PC-9 (cell line): ENCODE measurements at regions not wholly inside any gene's neighbourhood (a gene's known extent, or its start where the extent isn't known, plus 50 kb on each side); places are given as distances from the start of the nearest gene placed in this dataset.

Source experiments
- BruUV-seq: library from RNA; stranded (reverse); fragments of 400-500 nt; replicated peaks from 2 replicates; lab custom pipeline; 2021; lab: Mats Ljungman, UMichigan
- CTCF ChIA-PET: fragments of 300-600 bp; sonication (Branson Sonifier 250); formaldehyde crosslinking; loops from one replicate; lab custom pipeline; 2022; ENCODE audit warnings: antibody characterized with exemption; lab: Charles Lee
- POLR2A ChIA-PET: fragments of 300-600 bp; sonication (Branson Sonifier 250); formaldehyde crosslinking; loops from one replicate; lab custom pipeline; 2022; ENCODE audit warnings: antibody characterized with exemption; ENCODE audit not compliant: unreplicated experiment; lab: Charles Lee
- DNase-seq, 2 experiments: peaks; one replicate each; pipeline versions ENCODE4 v3.0.0 to v3.0.0-alpha.2; 2015 to 2022; ENCODE audit warnings: mixed read lengths in 1 of 2
- H2AFZ ChIP-seq: fragments of 200-600 bp; sonication (generic); 2 replicates; pipeline ENCODE4 v1.8.1; 2017; ENCODE audit warnings: antibody characterized with exemption
- H3F3A ChIP-seq: fragments of 200-600 bp; sonication (generic); 2 replicates; pipeline ENCODE4 v1.8.1; 2017; ENCODE audit warnings: antibody characterized with exemption, mild to moderate bottlenecking, low read depth; ENCODE audit not compliant: insufficient read depth
- H3K27ac ChIP-seq: fragments of 200-600 bp; sonication (generic); 2 replicates; pipeline ENCODE4 v1.6.1; 2016; ENCODE audit warnings: mixed run types
- H3K27me3 ChIP-seq: fragments of 200-600 bp; sonication (generic); 2 replicates; pipeline ENCODE4 v1.6.1; 2016; ENCODE audit warnings: low read depth, mixed run types; ENCODE audit not compliant: insufficient read depth
- H3K36me3 ChIP-seq: fragments of 200-600 bp; sonication (generic); 2 replicates; pipeline ENCODE4 v1.6.1; 2016; ENCODE audit warnings: low read depth, mixed run types
- H3K4me1 ChIP-seq: fragments of 200-600 bp; sonication (generic); replicated peaks from 2 replicates; pipeline ENCODE4 v1.6.1; 2016; ENCODE audit warnings: mixed run types; ENCODE audit not compliant: insufficient read depth
- H3K4me2 ChIP-seq: fragments of 200-600 bp; sonication (generic); 2 replicates; pipeline ENCODE4 v1.6.1; 2017; ENCODE audit warnings: mixed run types
- H3K4me3 ChIP-seq: fragments of 200-600 bp; sonication (generic); 2 replicates; pipeline ENCODE4 v1.6.1; 2016; ENCODE audit warnings: mixed run types
- H3K79me2 ChIP-seq: fragments of 200-600 bp; sonication (generic); 2 replicates; pipeline ENCODE4 v1.6.1; 2017; ENCODE audit warnings: low read depth, mixed run types
- H3K9me2 ChIP-seq: fragments of 200-600 bp; sonication (generic); 2 replicates; pipeline ENCODE4 v1.8.1; 2017; ENCODE audit warnings: mild to moderate bottlenecking; ENCODE audit not compliant: insufficient read depth
- H3K9me3 ChIP-seq: fragments of 200-600 bp; sonication (generic); 2 replicates; pipeline ENCODE4 v1.8.1; 2016; ENCODE audit warnings: low read depth; ENCODE audit not compliant: insufficient read depth
- H4K20me1 ChIP-seq: fragments of 200-600 bp; sonication (generic); 2 replicates; pipeline ENCODE4 v1.8.1; 2017; ENCODE audit not compliant: insufficient read depth
- CTCF ChIP-seq: fragments of 200-600 bp; sonication (generic); conservative IDR thresholded peaks from 2 replicates; pipeline ENCODE4 v1.6.1; 2017; ENCODE audit warnings: mixed run types, antibody characterized with exemption, mild to moderate bottlenecking, moderate library complexity
- EZH2 ChIP-seq: fragments of 200-600 bp; sonication (generic); IDR thresholded peaks from 2 replicates; pipeline ENCODE4 v1.8.0; 2017; ENCODE audit warnings: antibody characterized with exemption, low read depth
- intact Hi-C: fragments of 100-400 bp; cut with micrococcal nuclease; formaldehyde crosslinking; loops from one replicate; pipeline ENCODE4 v1.10.0; 2022; ENCODE audit not compliant: unreplicated experiment

- TF ChIP-seq EZH2 (no peak), CTCF (no peak)
- Histone ChIP-seq H3K27me3 (no peaks in the 10 kb centered on the region), H4K20me1 (no peaks in the 10 kb centered on the region), H3K79me2 (no peaks in the 10 kb centered on the region), H3K27ac (no peak overlapping the region), H2AFZ (no peak overlapping the region), H3K9me2 (no peaks in the 10 kb centered on the region), H3K4me3 (no peak overlapping the region), H3F3A (no peaks in the 10 kb centered on the region), H3K9me3 (no peaks in the 10 kb centered on the region), H3K36me3 (no peaks in the 10 kb centered on the region), H3K4me1 (no peaks in the 10 kb centered on the region), H3K4me2 (no peak overlapping the region)
- no TSS peak for BruUV-seq
- intact Hi-C loops, result no loop called here
- ChIA-PET POLR2A (no interaction called here), CTCF (interaction anchor here (0.5 kb wide), 1 partner anchor 493 kb away, joined by 5 read pairs; no protein-coding TSS in a partner anchor)
- no peak for DNase-seq
Observed at GRCh38 chr5:123245689-123246088, 156.6 kb downstream of the PRDM6 start.

GRCh38 chr5:123244458-123244857 lies 155.4 kb downstream of the PRDM6 start:
- Histone ChIP-seq H3K9me2 (no peaks in the 10 kb centered on the region), H3K36me3 (no peaks in the 10 kb centered on the region), H3K4me1 (no peaks in the 10 kb centered on the region), H3K27ac (no peak overlapping the region), H3F3A (no peaks in the 10 kb centered on the region), H3K4me2 (no peak overlapping the region), H2AFZ (no peak overlapping the region), H3K79me2 (no peaks in the 10 kb centered on the region), H3K4me3 (no peak overlapping the region), H4K20me1 (no peaks in the 10 kb centered on the region), H3K27me3 (no peaks in the 10 kb centered on the region), H3K9me3 (no peaks in the 10 kb centered on the region)
- no TSS peak for BruUV-seq
- intact Hi-C loops, result no loop called here
- DNase-seq, result no peak
- ChIA-PET CTCF (no interaction called here), POLR2A (no interaction called here)
- TF ChIP-seq CTCF (no peak), EZH2 (no peak)
